Adipocyte (in vitro differentiated cells): ENCODE measurements at regions not wholly inside any gene's neighbourhood (a gene's known extent, or its start where the extent isn't known, plus 50 kb on each side); places are given as distances from the start of the nearest gene placed in this dataset.
"Not testable (repeated sequence)": the region's sequence is repeated elsewhere in the genome, so short reads cannot be mapped to it uniquely, and the experiment has no call there.

Experiments
- DNase-seq: peaks from one replicate; pipeline ENCODE4 v3.0.0-alpha.2; 2015; ENCODE audit warnings: low read depth
- H3K27me3 ChIP-seq: replicated peaks from 2 replicates; pipeline ENCODE4 v1.7.0; 2013; ENCODE audit warnings: mild to moderate bottlenecking, low read length, moderate library complexity; ENCODE audit not compliant: control insufficient read depth, insufficient read depth
- H3K36me3 ChIP-seq: 2 replicates; pipeline ENCODE4 v1.7.0; 2013; ENCODE audit warnings: low read length, mild to moderate bottlenecking, moderate library complexity; ENCODE audit not compliant: control insufficient read depth, insufficient read depth, severe bottlenecking
- H3K4me1 ChIP-seq: 2 replicates; pipeline ENCODE4 v1.7.0; 2013; ENCODE audit warnings: mild to moderate bottlenecking, low read length, moderate library complexity; ENCODE audit not compliant: control insufficient read depth, insufficient read depth
- H3K4me3 ChIP-seq: 2 replicates; pipeline ENCODE4 v1.7.0; 2013; ENCODE audit warnings: mild to moderate bottlenecking, low read length, moderate library complexity
- H3K9ac ChIP-seq: 2 replicates; pipeline ENCODE4 v1.7.0; 2013; ENCODE audit warnings: mild to moderate bottlenecking, low read length, moderate library complexity
- H3K9me3 ChIP-seq: 2 replicates; pipeline ENCODE4 v1.7.0; 2013; ENCODE audit warnings: mild to moderate bottlenecking, low read length, moderate library complexity; ENCODE audit not compliant: control insufficient read depth

DNA sequence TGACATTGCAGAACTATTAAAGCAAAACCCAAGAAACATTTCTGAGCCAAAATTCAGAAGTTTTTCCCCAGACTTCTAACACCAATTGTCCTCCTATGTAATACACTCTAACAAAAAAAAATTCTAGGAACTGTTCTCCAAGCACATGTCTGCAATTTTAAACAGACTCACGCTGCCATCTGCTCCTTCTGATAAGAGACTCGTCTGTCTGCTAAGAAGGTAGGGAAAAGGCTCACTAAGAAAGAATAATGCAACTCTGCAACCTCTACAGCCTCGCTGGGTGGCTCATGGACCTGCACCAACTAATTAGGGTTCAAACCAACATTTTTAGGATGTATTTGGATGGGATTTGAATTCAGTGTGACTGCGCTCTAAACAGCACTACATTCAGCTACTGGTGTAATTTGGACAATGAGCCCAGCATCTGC is 366.5 kb downstream of the DSC3 start:
- no peaks in the 10 kb centered on the region for H3K27me3 ChIP-seq
- DNase-seq, result no peak

DNA sequence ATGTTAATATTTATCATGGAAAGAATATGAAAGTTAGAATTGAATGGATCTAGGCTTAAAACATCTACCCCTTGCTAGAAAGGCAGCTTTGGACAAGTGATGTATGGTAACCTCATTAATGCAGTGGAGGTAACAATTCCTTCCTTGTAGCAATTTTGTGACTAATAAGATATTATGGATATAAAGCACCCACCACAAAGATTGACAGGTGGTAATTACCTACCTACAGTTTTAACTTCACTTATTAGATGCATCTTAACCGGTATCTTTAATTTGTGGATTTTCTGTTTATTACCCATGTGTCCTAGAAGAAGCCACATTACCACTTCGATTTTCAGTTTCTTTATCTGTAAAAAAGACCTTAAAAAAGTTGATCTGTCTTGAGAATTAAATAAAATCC is 367.0 kb downstream of the DSC3 start:
- Histone ChIP-seq H3K4me3 (no peak overlapping the region), H3K4me1 (no peaks in the 10 kb centered on the region), H3K36me3 (no peaks in the 10 kb centered on the region), H3K27me3 (no peaks in the 10 kb centered on the region), H3K9ac (no peak overlapping the region), H3K9me3 (no peaks in the 10 kb centered on the region)
- no peak for DNase-seq

More for the DNA sequence above, 366.5 kb downstream of the DSC3 start:
- Histone ChIP-seq H3K9me3 (no peaks in the 10 kb centered on the region), H3K4me1 (no peaks in the 10 kb centered on the region), H3K4me3 (no peak overlapping the region), H3K36me3 (no peaks in the 10 kb centered on the region), H3K9ac (no peak overlapping the region)

DNA sequence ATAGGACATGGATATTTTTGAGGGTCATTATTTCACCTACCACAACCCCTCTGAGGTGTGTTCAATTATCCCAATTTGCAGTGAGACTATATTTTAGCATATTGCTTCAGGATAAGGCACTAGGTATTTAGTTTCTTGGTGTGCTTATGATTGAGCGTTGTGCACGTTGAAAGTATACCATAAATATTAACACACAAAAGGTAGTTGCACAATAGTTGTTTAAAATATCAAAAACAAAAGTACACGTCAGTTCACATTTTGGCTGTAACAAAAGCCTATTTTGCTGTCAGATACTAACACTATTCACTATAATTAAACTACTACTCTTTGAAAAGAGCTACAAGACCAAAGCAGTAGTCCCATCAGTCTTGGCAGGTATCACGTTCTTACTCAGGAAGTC is 367.5 kb downstream of the DSC3 start:
- Histone ChIP-seq H3K9me3 (no peaks in the 10 kb centered on the region), H3K36me3 (no peaks in the 10 kb centered on the region), H3K4me1 (no peaks in the 10 kb centered on the region), H3K4me3 (no peak overlapping the region), H3K9ac (no peak overlapping the region), H3K27me3 (no peaks in the 10 kb centered on the region)
- no peak for DNase-seq

DNA sequence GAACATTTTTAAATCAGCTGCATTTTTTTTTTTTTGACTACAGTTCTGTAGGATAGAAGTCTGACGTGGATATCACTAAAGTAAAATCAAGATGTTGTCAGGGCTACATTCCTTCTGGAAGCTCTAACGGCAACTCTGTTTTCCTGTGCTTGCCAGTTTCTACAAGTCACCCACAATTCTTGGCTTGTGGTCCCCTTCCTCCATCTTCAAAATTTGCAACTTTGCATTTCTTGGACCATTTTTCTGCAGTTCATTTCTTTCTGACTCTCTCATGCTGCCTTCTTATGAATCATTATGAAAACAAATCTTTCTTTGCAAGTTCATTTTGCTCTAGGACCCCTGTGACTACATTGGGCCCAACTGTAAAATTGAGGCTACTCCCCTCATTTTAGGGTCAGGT is 367.9 kb downstream of the DSC3 start:
- no peak for DNase-seq
- no peak overlapping the region for H3K4me3 ChIP-seq
- no peaks in the 10 kb centered on the region for H3K27me3 ChIP-seq

DNA sequence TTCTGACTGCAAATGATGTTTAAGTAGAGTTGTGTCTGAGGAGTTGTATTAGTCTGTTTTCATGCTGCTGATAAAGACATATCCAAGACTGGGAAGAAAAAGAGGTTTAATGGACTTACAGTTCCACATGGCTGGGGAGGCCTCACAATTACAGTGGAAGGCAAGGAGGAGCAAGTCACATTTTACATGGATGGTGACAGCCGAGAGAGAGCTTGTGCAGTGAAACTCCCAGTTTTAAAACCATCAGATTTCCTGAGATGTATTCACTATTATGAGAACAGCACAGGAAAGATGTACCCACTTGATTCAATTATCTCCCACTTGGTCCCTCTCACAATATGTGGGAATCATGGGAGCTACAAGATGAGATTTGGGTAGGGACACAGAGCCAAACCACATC is 370.1 kb downstream of the DSC3 start:
- not testable (repeated sequence) for H3K4me1 ChIP-seq, H3K9ac ChIP-seq, H3K27me3 ChIP-seq, DNase-seq, H3K9me3 ChIP-seq, H3K4me3 ChIP-seq, H3K36me3 ChIP-seq

More for the DNA sequence above, 367.9 kb downstream of the DSC3 start:
- no peaks in the 10 kb centered on the region for H3K9me3 ChIP-seq
- no peaks in the 10 kb centered on the region for H3K4me1 ChIP-seq
- H3K9ac ChIP-seq, result no peak overlapping the region
- H3K36me3 ChIP-seq, result no peaks in the 10 kb centered on the region

DNA sequence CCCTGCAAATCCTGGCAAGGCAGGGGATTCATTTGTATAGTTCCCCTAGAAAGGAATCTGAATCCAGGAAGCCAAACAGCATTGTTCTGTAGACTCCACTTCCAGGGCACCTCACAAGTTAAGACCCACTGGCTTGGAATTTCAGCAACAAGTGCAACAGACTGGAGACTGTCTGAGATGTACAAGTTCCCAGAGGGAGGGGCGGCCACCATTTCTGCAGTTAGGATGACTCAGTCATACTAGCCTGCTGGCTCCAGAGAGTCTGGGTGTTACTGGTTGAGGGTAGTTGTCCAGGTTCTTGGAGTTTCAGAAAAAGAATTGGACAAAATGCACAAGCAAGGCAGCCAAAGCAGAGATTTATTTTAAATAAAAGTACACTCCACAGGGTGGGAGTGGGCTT is 384.2 kb downstream of the DSC3 start:
- Histone ChIP-seq H3K27me3 (no peaks in the 10 kb centered on the region), H3K9ac (no peak overlapping the region), H3K4me3 (no peak overlapping the region), H3K36me3 (no peaks in the 10 kb centered on the region), H3K9me3 (no peaks in the 10 kb centered on the region), H3K4me1 (no peaks in the 10 kb centered on the region)
- no peak for DNase-seq

DNA sequence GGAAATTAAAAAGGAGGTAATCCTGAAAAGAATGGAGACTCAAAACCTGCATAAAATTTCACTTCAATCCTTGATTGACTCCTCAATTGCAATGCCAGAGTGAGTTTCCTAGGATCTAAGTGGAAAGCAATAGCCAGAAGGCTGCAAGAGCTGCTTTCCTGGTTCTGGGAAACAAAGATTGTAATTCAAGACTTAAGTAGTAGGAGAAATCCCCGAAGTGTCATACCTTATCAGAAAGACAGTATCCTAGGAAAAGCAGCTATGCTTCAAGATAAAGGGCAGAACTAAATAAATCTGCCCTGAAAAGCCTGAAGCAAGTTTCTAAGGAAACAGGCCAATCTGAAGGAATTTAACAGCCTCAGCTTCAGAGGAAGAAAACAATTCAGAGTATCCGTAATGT is 390.2 kb downstream of the DSC3 start:
- Histone ChIP-seq H3K4me3 (no peak overlapping the region), H3K9ac (no peak overlapping the region), H3K36me3 (no peaks in the 10 kb centered on the region), H3K4me1 (no peaks in the 10 kb centered on the region), H3K27me3 (no peaks in the 10 kb centered on the region), H3K9me3 (no peaks in the 10 kb centered on the region)
- DNase-seq, result no peak

DNA sequence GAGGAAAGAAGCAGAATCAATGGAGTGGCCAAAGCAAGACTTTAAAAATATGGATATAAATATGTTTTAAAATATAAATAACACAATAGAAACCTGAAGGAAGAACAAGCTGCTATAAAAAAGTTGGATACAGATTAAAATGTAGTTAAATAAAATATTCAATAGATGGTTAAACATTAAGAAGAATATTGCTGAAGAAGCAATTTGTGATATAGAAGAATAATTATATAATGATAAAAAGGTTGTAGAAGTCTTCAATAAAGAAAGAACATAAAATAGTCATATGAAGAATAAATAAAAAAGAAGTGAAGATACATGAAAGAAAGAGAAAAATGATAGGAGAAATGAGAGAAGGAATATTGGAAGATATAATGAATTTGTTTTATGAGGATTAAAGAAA is 392.0 kb downstream of the DSC3 start:
- no peak for DNase-seq
- Histone ChIP-seq H3K9ac (no peak overlapping the region), H3K36me3 (no peaks in the 10 kb centered on the region), H3K9me3 (no peaks in the 10 kb centered on the region), H3K27me3 (no peaks in the 10 kb centered on the region), H3K4me3 (no peak overlapping the region), H3K4me1 (no peaks in the 10 kb centered on the region)

DNA sequence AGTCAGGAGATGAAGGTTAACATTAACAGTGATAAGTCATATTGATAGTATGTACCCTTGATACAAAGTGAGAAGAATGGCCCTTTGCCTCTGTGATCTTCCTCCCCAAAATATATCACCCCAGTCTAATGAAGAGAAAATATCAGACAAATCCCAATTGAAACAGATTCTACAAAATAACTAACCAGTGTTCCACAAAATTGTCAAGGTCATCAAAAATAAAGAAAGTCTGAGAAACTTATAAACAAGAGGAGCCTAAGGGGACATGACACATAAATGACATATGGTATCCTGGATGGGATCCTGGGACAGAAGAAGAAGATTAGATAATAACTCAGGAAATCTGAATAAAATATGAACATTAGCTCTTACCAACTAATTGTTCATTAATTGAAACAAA is 398.4 kb downstream of the DSC3 start:
- Histone ChIP-seq H3K9ac (no peak overlapping the region), H3K27me3 (no peaks in the 10 kb centered on the region), H3K9me3 (no peaks in the 10 kb centered on the region), H3K4me1 (no peaks in the 10 kb centered on the region), H3K36me3 (no peaks in the 10 kb centered on the region), H3K4me3 (no peak overlapping the region)
- no peak for DNase-seq

DNA sequence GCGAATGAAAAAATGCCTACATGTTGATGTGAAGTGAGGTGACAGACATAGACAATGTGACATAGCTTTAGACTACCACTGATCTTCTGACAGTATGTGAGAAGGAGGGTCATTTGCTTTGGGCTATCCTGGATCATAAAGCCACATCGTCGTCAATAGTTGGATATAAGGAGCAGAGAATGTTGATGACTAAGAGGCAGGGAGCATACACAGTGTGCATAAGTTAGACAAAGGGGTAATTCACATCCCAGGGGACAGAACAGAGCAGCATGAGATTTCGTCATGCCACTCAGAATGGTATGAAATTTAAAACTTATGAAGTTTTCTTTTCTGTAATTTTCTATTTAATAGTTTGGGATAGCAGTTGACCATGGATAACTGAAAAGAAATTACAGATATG is 403.2 kb downstream of the DSC3 start:
- no peak for DNase-seq
- Histone ChIP-seq H3K9me3 (no peaks in the 10 kb centered on the region), H3K4me1 (no peaks in the 10 kb centered on the region), H3K4me3 (no peak overlapping the region), H3K27me3 (no peaks in the 10 kb centered on the region), H3K9ac (no peak overlapping the region), H3K36me3 (no peaks in the 10 kb centered on the region)

DNA sequence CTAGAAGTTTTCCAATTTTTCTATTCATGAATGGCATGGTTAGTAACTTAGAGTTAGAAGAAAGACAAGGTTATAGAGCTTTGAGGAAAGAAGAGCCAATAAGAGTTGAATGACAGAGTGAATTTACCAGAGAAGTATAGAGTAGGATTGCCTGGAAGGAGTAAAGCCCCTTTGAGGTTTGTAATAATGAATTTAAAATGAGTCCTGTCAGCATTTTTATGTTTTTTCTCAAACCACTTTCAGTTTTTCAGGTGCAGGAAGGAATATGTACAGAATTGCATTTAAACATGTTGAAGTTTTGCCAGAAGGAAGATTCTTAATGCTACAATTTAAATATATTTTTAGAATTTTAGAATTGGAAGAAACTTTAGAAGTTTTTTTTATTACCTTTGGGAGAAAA is 408.3 kb downstream of the DSC3 start:
- H3K4me1 ChIP-seq, result no peaks in the 10 kb centered on the region
- H3K9me3 ChIP-seq, result peaks cover 5% of the 10 kb centered on the region
- no peaks in the 10 kb centered on the region for H3K27me3 ChIP-seq
- DNase-seq, result no peak
- no peak overlapping the region for H3K9ac ChIP-seq
- no peaks in the 10 kb centered on the region for H3K36me3 ChIP-seq
- H3K4me3 ChIP-seq, result no peak overlapping the region

DNA sequence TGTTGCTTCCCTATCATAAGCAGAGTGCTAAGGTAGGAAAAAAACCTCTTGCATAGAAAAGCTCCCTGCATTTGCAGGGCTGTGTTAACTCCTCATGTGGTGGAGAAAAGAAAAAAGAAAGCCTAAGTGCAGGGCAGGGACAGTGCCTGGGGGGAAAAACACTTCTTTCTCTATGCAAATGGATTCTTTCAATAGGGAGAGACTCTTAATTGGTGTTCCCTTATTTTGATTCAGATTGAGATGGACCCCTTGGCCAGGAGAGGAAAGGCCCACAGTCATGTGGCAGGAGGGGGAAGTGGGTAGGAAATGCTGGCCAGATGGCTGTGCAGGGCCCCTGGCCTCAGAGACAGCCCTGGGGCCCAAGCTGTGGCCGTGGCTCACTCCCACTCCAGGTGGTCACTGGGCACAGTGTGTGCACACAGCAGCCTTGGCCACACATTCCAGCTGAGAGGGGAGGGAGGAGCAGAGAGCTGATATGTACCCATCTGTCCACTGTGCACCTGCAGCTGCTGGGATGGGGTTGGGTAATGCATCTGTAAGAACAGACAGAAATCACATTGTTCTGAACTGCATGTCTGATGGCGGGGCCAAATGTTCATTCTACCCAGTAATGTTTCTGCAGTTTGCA is 410.4 kb downstream of the DSC3 start:
- H3K27me3 ChIP-seq, result no peaks in the 10 kb centered on the region
- H3K36me3 ChIP-seq, result no peaks in the 10 kb centered on the region
- H3K4me3 ChIP-seq, result no peak overlapping the region
- H3K4me1 ChIP-seq, result no peaks in the 10 kb centered on the region
- H3K9me3 ChIP-seq, result peaks cover 5% of the 10 kb centered on the region
- H3K9ac ChIP-seq, result no peak overlapping the region
- DNase-seq, result no peak
